Stimulated activated CD8-positive, alpha-beta memory T cell treated with anti-CD3 and anti-CD28 coated beads, Interleukin-7, amount 100 ng/mL, for 4 hours (primary cell): ENCODE measurements at regions not wholly inside any gene's neighbourhood (a gene's known extent, or its start where the extent isn't known, plus 50 kb on each side); places are given as distances from the start of the nearest gene placed in this dataset.

Experiments used
- DNase-seq, 2 donors: peaks; one replicate each; pipeline ENCODE4 v3.0.0-alpha.2; 2020; ENCODE audit warnings: low read depth in 2 of 2

DNA sequence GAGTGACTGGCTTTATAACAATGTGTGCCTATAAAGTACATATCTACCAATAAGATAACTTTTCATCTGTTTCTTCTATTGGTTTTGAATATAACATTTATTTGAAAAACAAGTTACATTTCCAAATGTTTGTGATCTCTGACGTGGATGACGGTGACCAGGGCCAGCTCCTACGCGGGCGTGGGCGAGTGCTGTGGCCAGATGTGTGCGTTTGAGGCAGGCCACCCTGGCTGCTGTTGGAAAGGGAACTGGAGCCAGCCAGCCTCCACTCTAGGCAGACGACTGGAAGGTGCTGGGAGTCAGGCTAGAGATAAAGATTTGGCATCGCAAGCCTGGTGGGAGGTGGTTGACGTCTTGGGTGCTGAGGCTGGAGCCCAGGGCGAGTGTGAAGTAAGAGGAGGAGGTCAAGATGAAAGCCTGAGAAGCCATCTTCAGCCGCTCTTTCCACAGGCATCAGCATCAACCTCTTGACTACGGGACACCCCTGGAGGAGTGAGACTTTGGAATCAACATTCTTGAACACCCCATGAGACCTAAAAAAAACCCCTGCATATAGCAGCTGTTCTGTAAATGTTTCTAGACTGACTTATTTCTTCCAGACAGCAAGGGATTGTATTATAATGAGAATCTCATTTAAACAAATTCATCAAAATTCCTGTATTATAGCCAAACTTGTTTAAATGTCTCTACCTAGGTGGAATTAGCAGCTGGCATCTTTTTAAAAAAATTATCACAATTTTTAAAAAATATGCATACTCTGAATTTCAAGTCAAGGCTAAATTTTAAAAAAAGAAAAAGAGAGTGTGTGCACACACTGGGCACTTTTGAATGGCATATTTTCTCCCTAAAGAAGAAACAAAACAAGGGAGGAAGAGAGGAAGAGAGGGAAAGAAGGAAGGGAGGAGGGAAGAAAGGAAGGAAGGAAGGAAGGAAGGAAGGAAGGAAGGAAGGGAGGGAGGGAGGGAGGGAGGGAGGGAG is 112.5 kb upstream of the SLC44A3 start:
- DNase-seq: no peak

DNA sequence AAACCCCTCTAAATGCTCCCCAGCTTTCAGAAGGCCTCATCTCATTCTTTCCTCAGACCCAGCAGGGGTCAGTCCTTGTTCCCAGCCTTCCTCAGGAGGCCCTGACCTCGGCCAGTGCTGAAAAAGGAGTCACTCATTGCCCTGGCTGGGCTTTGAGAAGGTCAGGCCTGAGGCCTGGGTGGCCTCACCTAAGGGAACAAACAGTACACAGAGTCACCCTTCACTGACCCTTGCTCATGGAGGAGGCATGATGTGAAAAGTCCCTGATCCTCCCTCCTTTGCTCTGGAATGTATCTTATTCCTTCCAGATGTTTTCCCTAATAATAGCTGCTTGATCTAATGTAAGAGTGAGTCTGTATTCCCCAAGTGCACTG is 117.7 kb upstream of the SLC44A3 start:
- DNase-seq: no peak

DNA sequence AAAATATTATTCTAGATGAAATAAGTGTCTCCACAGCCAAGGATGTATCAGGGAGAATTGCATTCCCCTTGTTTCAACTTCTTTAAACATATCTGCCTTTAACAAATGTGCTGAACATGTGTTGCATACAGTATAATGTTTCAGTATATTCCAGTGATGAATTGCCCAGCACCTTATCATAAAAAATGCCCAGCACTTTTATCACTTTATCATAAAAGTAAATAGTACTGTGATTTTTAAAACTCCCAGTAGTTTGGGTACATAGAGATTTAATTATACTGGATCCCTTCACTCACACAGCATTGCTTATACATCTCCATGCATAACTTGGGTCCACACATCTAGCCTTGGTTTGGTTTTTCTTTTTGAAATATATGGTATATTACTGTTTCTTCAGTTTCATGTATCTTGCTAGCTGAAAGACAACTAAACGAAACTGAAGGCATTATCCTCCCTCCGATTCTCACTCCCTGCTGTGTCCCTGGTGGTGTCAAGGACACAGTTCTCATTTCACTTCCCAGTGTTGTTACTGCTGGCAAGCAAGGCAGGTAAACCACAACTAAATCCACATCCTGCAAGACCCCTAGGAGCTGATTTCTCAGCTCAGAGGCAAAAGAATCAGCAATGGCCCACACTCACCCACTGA is 118.2 kb upstream of the SLC44A3 start:
- no peak for DNase-seq

DNA sequence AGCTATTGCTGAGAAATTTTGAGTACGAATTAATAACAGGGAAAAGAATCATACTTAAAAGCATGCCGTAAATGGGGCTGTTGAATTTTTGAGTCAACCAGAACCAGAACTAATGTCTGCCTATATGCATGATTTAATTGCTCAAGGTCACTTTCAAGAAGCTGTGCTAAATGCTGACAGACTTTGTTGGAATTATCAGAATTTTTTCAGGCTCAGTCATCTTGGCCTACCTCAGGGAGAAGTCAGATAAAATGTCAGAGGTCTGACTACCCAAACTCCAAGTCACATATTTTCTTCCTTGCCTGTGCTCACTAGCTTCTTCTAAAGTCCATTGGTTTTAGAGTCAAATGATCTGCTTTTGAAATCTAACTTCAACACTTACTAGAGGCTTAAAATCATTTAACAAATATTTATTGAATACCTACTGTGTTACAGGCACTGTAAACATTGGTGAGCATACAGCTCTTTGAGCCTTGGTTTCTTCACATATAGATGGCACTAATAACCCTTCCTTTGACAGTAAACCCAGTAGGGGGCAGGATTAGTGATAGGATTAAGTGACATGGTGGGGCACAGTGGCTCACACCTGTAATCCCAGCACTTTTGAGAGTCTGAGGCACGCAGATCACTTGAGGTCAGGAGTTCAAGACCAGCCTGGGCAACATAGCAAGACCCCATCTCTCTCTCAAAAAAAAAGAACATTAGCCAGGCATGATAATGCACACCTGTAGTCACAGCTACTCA is 121.2 kb upstream of the SLC44A3 start:
- no peak for DNase-seq

DNA sequence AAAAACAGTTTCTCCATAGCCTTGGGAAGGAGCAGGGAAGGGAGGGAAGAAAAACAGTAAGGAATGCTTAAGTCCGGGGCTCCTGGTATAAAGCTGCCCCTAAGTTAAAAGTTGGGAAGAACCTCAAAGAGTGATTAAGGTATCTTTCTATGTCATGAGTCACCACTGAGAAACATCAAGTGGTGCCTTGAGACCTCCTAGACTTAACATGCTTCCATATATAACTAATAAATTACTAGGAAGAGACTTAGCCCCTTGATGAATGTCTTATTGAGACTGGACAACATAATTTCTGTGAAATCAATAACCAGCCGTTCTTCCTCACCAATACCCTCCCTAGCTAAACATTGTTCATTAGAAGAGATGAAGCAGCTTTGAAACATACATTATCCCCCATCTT is 121.8 kb upstream of the SLC44A3 start:
- DNase-seq: no peak

DNA sequence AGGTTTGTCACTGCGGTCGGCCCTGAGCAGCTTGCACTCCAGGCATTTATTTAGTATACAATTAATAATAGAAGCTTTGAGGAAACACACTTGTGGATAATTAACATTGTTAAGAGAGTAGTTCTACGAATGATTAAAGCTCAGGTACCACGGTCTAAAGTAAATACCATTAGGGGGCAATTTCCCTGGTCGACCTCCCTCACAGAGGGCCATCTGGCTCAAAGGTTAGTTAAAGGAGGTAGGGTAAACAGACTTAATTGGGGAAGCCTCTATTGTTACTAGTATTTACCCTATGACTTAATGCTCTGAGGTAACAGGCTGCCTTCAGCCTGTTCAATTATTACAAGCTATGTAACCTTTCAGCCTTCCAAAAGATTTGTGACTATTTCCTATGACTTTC is 122.3 kb upstream of the SLC44A3 start:
- DNase-seq: no peak

DNA sequence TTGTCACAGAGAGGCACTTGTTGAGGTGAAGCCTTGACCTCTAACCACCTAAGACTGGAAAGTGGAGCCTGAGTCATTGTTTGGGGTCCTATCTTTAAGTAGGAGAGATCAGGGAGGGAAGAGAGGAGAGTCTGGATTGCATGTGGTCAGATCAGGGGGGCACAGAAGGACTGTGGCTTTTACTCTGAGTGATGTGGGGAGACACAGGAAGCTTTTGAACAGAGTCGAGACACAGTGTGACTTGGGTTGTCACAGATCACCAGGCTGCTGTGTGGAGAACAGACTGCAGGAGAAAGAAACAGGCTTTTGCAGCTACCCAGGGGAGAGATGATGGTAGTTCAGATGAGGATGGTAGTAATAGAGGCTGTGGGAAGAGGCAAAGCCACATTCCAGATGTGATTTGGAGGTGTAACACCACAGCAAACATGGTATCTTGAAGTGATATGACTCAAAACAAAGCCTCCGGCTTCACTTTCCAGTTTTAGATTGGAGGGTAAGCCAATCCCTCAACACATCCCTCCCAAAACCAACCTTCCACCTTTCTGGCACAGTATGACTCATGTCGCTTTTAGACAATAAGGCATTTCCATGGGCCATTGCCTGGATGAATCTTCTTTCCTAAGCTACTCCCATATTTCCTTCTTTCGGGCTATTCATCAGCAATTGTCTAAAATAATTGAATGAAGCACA is 125.8 kb upstream of the SLC44A3 start:
- no peak for DNase-seq

DNA sequence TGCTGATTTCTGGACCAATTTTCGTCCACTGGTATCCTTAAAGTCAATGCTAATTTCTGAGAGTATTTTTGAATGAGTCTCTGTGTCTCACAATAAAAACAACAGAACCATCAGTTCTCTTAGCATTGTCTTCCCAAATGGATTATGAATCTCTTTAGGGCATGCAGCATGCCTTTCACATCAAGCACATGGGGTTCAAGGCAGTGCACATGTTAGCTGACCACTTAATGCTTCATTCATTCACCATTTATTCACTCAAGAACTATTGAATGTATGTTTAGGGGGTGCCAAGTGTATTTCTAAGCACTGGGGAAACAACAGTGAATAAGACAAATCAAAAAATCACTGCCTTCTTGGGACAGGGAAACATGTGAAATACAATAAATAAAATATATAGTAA is 126.7 kb upstream of the SLC44A3 start:
- DNase-seq: no peak

DNA sequence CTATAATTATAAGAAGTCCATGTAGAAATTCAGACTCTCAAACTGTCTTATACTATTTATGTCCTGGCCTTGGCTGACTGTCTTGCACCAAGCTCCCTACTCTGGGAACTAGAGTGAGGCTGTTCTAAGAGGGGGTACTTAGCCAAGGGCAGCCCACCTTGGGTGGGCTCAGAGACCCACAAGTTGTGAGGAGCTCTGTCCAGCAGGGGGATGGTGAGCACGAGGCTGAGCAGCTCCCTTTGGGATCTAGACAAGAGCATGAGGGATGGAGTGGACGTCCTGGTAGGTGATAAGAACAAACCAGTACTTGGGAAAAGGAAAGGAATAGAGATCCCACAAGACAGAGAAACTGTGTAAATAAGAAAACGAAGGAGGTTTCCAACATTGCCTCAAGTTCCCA is 127.1 kb upstream of the SLC44A3 start:
- DNase-seq: no peak

DNA sequence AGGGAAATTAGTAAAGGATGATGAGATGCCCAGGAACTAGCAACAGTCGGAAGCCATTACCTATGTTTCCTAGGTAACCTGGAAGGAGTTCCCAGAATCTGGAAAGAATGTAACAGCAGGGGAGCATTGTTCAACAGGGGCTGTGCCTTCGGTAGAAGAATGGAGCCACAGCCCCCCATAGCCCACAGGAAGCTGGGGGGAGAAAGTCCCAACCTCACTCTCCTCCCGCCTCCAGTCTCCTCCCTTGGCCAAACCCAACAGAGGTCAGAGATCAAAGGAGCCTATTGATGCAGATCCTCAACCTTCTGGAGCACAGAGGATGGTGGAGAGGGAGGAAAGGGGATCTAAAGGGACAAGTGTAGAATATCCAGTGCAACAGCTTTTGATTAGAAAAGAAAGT is 131.5 kb upstream of the SLC44A3 start:
- no peak for DNase-seq

DNA sequence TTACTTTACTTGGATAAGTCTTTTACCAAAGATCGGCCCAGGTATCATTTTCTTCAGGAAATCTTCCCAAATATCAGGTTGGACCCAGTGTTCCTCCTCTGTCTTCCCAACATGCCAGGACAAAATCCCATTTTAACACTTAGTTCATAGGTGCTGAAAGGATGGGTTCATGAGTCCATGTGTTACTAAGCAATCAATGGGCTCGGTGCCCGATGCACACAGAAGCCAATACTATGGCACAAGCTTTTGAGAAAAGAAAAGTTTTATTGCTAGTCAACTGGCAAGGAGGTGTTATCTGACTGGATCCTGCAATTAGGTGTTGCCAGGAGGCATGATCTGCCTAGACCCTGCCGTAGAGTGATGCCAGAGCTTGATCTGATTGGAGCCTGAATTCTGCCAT is 133.3 kb upstream of the SLC44A3 start:
- no peak for DNase-seq

DNA sequence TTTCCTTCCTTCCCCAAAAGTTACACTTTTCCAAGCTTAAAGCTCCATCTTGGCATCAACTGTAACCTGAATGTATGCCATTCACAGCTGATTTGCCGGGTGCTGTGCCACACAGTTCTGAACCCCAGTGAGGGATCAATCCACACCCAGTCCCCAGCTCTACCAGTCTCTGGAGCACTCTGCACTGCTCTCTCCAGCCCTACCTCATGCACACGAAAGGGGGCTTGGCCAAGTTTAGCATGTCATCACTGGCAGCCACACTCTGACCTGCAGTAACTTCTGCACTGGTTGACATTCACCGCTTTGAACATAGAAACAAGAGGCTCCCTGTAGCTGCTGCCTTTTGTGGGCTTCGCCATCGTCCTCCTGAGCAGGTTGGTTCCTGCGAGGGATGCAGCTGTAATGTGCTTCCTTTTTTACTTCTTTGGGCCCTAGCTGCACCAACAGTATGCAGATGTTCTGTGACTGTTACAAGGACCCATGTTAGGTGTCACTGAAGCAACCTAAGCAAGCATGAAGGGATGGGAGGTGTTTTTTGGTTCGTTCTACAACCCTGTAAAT is 135.4 kb upstream of the SLC44A3 start:
- no peak for DNase-seq

DNA sequence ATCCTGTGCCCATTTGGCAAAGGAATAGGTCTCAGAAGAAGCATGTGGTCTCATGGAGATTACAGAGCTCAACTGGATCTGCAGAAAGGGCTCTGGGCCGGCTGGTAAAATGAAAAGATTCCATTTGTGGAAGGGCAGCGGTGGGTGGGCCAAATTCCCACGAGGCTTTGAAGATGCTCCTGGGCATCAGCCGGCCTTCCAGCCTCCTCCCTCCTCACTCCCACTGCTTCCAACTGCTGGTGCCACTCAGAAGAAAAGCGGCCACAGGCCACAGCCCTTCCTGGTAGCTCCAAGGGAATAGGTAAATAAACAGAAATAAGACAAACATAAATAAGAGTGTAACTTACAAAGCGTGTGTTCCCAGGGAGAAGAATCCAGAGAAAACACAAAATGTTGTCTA is 136.3 kb upstream of the SLC44A3 start:
- DNase-seq: no peak

DNA sequence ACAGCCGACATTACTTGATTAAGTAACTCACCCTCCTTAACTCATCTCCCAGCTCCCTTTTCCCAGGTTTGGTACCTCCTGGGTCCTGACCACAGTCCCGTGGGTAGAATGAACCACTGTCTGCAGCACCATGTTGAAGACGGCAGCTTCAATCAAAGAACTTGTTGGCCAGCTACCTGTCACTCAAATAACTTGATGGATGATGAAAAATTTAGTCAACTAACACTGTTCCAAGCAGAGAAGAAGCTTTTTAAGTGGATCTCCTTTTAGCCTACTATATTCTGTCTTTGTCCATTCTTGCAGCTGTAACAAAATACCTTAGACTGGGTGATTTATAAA is 138.4 kb upstream of the F3 start:
- no peak for DNase-seq

DNA sequence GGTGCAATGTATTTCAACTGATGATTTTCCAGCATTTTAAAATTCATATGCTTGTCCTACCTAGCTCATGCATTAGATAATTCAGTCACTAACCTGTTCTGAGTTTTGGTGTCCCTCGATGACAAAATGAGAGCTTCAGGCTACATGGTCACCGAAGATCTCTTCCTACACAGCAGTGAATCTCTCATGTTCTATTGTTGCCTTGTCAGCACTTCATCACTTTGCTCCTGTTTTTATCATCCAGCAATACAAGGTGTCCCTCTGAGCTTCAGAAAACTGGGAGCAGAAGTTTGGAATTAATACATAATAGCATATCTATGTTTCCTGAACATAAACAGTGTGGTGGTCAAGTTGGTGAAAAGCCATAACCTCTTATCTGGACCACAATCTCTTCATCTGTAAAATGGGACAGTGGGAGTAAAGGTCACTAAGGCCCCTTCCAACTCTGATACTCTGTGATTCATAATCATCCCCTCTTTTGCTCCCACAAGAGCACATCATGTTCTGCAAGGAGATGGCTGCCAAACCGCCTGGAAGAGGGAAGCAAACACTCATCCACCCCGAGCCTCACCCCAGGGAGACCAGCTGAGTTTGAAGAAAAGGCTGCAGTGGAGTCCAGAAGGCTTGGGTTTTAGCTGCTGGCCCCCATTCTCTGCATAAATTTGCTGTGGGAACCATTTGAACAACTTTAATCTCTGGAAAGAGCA is 137.9 kb upstream of the F3 start:
- no peak for DNase-seq

DNA sequence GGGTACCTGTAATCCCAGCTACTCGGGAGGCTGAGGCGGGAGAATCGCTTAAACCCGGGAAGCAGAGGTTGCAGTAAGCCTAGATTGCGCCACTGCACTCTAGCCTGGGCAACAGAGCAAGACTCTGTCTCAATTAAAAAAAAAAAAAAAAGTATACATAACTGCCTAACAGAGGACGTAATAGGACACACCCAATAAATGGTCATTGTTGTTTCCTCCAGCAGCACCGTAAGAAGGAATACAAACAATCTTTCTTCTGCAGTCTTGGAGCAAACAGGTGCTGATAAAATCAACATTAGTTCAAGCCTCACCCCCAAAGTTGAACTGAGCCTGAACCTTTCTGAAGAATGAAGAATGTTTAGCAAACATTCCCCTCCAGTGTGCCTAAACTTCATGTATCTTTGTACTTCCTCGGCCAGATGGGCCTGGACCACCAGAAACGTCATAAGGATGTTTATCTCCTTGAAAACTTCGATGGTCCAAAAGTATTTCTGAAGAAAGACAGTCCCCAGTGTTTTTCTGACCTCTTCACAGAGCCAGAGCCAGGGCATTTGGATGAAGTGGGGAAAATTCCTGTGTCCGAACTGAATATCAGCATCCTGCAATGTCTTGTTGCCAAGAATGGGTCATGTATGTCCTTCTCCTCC is 136.8 kb upstream of the F3 start:
- no peak for DNase-seq

DNA sequence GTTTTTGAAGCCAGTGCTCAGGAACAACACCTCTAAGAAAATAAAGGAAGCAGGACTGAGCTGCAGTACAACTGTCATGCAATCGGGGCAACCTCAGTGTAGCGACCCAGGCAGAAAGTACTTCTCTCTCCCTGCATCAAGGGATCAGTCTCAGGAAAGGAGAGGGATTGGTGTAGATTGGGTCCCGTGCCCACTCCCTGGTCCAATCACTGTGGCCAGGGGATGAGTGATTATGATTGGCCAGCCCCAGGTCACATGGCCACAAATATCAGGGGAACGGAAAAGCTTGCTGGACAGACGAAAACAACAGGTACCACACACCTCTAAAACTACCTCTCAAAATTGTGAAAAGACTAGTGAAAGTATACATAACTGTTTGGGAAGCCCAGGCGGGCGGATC is 136.2 kb upstream of the F3 start:
- no peak for DNase-seq

DNA sequence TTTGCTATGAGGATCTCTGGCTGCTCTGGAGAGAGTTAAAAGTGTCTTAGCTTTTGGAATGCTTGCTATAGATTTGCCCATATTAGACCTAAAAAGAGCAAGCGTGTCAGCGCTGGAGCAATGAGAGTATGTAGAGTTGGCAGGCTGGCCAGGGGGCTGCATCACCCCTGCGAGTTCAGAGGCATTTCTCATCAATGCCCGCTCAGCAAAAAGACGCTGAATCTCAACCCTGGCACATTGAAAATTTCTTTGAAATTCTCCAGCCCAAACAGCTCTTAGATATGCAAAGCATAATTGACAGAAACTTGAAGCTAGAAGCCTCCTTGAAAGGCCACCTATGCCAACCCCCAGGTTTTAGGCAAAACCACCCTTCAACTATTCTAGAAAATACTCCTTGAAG is 135.5 kb upstream of the F3 start:
- no peak for DNase-seq

DNA sequence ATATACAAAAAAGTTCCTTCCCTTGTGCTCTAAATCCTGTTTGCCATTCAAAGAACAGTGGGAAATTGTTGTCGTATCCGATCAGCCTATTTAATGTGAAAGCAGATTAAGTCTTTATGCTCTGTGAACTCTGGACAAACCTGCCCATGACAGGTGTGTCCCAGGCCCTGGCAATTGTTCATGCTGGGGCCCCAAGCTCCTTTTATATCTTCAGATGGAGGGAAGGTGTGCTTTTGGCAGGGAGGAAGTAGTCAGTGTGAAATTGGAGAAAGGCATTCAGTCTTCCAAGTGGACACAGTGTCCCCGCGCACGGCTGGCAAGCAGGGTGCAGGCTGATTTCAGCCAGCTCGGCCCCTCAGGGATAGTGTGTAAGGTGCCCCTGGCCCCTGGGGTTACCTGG is 135.1 kb upstream of the F3 start:
- DNase-seq: no peak

DNA sequence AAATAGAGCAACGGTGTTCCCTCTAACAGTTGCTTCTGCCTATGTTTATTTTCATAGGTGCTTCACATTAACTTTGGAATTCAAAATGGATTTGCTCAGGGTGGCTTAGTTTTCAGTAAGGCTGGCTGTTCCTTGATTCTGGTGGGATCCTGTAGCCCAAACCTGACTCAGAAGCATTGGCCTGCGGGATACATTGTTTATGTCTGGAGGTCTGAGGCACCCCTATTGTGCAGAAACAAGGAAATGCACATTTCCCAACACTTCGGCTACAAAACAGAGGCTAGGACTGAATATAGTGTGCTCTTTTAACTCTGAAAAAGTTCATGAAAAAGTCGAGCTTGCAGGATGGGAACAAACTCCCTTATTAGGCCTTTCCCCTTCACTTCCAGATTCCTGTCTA is 133.8 kb upstream of the F3 start:
- no peak for DNase-seq

DNA sequence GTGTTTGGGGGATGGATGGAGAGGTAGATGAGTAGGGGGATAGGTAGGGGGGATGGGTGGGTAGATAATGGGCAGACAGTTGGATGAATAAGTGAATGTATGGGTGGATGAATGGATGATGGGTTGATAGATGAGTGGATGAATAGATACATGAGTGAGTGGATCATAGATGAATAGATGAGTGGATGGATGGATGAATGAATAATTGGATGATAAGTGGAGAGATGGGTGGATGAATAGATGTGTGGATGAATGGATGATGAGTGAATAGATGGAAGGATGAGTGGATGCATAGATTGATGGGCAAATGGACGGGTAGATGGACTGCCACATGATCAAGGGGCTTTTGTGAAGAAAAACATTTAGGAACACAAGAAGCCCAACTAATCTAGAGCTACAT is 133.3 kb upstream of the F3 start:
- no peak for DNase-seq
